CD4-positive, CD25-positive, alpha-beta regulatory T cell (primary cell): ENCODE measurements at regions not wholly inside any gene's neighbourhood (a gene's known extent, or its start where the extent isn't known, plus 50 kb on each side); places are given as distances from the start of the nearest gene placed in this dataset.
"Not testable (repeated sequence)": the region's sequence is repeated elsewhere in the genome, so short reads cannot be mapped to it uniquely, and the experiment has no call there.

ENCODE experiments used
- ATAC-seq, 2 donors: fragments of 150-1000 bp; cut with Tn5 transposase; one replicate each; pipeline ENCODE4 v1.10.0; 2021; ENCODE audit warnings: low read depth in 2 of 2, moderate number of reproducible peaks in 2 of 2, moderate library complexity in 1 of 2
- DNase-seq, 3 donors: peaks; one replicate each; pipeline versions ENCODE4 v3.0.0 to v3.0.0-alpha.2; 2012 to 2022; ENCODE audit warnings: mixed read lengths in 1 of 3
- H3K27ac ChIP-seq: one replicate; pipeline ENCODE4 v1.7.0; 2013; ENCODE audit warnings: mild to moderate bottlenecking, low read length; ENCODE audit not compliant: insufficient read depth, poor library complexity, severe bottlenecking
- H3K27me3 ChIP-seq: one replicate; pipeline ENCODE4 v1.7.0; 2013; ENCODE audit warnings: low read length; ENCODE audit not compliant: control insufficient read depth, insufficient read depth
- H3K36me3 ChIP-seq: one replicate; pipeline ENCODE4 v1.7.0; 2013; ENCODE audit warnings: mild to moderate bottlenecking, low read length, moderate library complexity; ENCODE audit not compliant: control insufficient read depth, insufficient read depth
- H3K4me1 ChIP-seq: 2 replicates; pipeline ENCODE4 v1.7.0; 2013; ENCODE audit warnings: mild to moderate bottlenecking, low read length; ENCODE audit not compliant: insufficient read depth, control insufficient read depth, poor library complexity, severe bottlenecking
- H3K4me3 ChIP-seq: one replicate; pipeline ENCODE4 v1.7.0; 2013; ENCODE audit warnings: low read depth, mild to moderate bottlenecking, low read length, moderate library complexity
- H3K9me3 ChIP-seq, 2 experiments: 1 replicate in 1 of 2; 2 replicates in 1 of 2; pipeline ENCODE4 v1.7.0; 2013; ENCODE audit warnings: low read length in 2 of 2, mild to moderate bottlenecking in 1 of 2, moderate library complexity in 1 of 2; ENCODE audit not compliant: control insufficient read depth in 2 of 2
- H3K27ac Mint-ChIP-seq, 3 donors: one replicate each; pipeline ENCODE4 v1.8.0; 2020 to 2022; ENCODE audit warnings: mild to moderate bottlenecking in 3 of 3, mixed read lengths in 3 of 3, moderate library complexity in 2 of 3
- H3K27me3 Mint-ChIP-seq: one replicate; pipeline ENCODE4 v1.8.0; 2022; ENCODE audit warnings: mild to moderate bottlenecking, mixed read lengths
- H3K36me3 Mint-ChIP-seq: one replicate; pipeline ENCODE4 v1.8.0; 2020; ENCODE audit warnings: mixed read lengths
- H3K4me1 Mint-ChIP-seq, 4 donors: one replicate each; pipeline ENCODE4 v1.8.0; 2020 to 2022; ENCODE audit warnings: mixed read lengths in 4 of 4, mild to moderate bottlenecking in 1 of 4
- H3K4me3 Mint-ChIP-seq, 4 donors: one replicate each; pipeline ENCODE4 v1.8.0; 2020 to 2022; ENCODE audit warnings: mild to moderate bottlenecking in 4 of 4, mixed read lengths in 4 of 4, moderate library complexity in 3 of 4
- H3K9me3 Mint-ChIP-seq, 7 donors: one replicate each; pipeline ENCODE4 v1.8.0; 2020 to 2022; ENCODE audit warnings: mixed read lengths in 7 of 7, mild to moderate bottlenecking in 3 of 7, moderate library complexity in 2 of 7

DNA sequence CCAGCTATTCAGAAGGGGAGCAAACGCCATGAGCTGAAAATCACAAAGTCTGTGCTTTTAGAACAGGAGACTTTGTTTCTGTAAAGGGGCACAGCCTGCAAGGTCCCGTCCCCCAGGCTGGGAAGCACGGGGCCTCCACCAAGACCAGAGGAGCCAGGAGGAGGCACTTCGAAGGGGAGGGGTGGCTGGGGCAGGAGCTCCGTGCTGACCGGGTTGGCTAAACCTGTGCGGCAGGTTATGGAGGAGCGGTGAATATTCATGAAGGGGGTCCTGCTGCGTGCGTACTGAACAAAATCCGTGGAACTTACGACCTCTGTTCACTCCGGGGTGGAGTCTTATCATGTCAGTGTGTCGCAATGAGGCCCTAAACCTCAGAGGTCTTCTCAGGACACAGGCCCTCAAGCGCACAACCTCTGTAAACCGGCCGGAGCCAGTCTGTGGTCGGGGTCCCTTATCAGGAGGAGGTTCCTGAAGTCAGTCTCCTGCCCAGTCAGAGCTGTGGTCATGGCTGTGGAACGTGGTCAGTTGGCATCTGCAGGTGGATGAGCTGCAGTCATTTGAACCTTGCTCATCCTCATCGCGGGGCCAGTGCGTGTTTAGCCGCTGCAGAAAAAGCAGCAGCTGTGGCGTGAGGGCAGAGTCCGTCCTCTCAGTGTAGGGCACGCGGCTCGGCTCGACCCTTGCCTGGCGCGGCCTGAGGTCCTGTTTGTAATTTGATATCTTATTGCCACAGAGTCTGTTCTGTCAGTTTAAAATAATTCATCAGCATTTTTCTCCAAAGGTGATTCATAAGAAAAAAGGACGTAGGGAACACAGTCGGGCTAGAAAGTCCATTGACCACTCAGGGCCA, 5507.7 kb upstream of the TPTE start:
- not testable (repeated sequence) for H3K4me3 Mint-ChIP-seq, H3K4me1 Mint-ChIP-seq

DNA sequence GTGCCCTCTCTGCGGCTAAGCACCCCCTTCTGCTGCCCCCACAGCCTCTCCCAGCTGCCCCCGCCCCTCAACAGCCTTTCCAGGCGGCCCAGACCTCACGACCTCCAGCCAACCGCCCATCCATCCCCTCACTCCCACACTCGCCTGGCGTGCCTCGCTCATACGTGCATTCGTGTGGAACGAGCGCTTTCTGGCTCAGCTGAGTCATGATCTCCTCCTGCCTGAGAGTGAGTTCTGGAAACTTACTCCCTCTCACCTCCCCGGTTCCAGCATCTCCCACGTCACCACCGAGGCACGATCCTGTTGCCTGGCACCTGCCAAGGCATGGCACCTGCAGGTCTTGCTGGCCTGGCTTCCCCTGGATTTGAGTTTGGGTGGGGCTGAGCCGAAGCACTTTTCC, 5506.2 kb upstream of the TPTE start:
- not testable (repeated sequence) for H3K9me3 Mint-ChIP-seq, H3K4me1 ChIP-seq, H3K36me3 Mint-ChIP-seq, H3K4me3 ChIP-seq, H3K27me3 ChIP-seq, H3K9me3 ChIP-seq, H3K27ac Mint-ChIP-seq, H3K36me3 ChIP-seq, H3K4me1 Mint-ChIP-seq, H3K27ac ChIP-seq, DNase-seq, H3K4me3 Mint-ChIP-seq, H3K27me3 Mint-ChIP-seq, ATAC-seq

More for the DNA sequence above, 5507.7 kb upstream of the TPTE start:
- ATAC-seq, H3K27me3 ChIP-seq, DNase-seq, H3K9me3 Mint-ChIP-seq, H3K27ac ChIP-seq, H3K27me3 Mint-ChIP-seq, H3K9me3 ChIP-seq, H3K36me3 Mint-ChIP-seq, H3K4me3 ChIP-seq, H3K27ac Mint-ChIP-seq, H3K36me3 ChIP-seq, H3K4me1 ChIP-seq: not testable (repeated sequence)

DNA sequence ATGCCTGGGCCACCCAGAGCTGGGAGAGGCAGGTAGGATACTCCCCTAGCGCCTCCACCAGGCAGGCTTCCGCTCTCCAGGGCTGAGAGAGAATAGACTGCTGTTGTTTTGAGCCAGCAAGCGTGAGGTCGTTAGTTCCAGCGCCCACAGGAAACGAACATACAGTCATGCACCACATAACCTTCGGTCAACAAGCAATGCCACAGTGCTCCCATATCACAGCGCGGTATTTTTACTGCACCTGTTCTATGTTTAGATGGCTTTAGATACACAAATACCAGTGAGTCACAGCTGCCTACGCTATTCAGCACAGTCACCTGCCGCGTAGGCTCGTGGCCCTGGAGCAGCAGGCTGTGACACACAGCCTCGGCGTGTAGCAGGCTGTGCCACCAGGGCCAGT, 5502.3 kb upstream of the TPTE start:
- not testable (repeated sequence) for H3K4me1 ChIP-seq, DNase-seq, H3K27ac ChIP-seq, H3K36me3 ChIP-seq, H3K27me3 ChIP-seq, H3K4me1 Mint-ChIP-seq, H3K27me3 Mint-ChIP-seq, H3K9me3 ChIP-seq, H3K4me3 Mint-ChIP-seq, H3K36me3 Mint-ChIP-seq, H3K9me3 Mint-ChIP-seq, H3K27ac Mint-ChIP-seq, H3K4me3 ChIP-seq
- ATAC-seq, result peak; percentile 85 to 86

DNA sequence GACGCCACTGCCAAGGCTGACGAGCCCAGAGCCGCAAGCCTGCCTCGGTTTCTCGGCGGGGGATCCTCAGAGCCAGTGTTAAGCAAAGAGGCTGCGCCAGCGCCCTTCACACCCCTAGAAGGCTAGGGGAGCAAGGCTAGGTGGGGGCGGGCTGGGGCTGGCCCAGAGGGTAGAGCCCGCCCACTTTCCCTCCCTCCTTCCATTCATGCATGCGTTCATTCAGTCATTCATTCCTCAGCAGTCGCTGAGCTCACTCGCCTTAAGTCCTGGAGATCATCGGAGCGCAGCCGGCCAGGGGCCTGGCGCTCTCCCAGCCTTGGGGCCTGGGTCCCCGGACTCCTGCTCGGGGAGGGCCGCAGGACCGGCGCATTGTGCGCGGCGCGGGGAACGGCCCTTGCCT, 5499.6 kb upstream of the TPTE start:
- H3K4me1 Mint-ChIP-seq, result not testable (repeated sequence)

DNA sequence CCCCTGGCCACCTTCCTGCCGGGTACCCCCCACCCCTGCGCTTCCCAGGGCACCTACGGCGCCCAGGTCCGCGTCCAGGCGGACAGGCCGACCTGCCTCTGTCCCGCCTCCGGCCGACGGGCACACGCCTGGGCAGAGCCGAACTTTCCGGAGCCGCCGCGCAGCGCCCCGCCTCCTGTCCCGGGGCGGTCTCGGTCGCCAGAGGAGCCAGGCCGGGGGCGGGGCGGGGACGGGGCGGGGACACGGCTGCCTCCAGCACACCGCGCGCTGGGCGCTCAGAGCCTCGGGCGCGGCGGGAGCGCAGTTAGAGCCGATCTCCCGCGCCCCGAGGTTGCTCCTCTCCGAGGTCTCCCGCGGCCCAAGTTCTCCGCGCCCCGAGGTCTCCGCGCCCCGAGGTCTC, 5499.1 kb upstream of the TPTE start:
- H3K27me3 Mint-ChIP-seq, H3K4me3 ChIP-seq, H3K36me3 Mint-ChIP-seq, H3K9me3 Mint-ChIP-seq, H3K27ac ChIP-seq, H3K36me3 ChIP-seq, H3K27me3 ChIP-seq, H3K9me3 ChIP-seq, H3K4me3 Mint-ChIP-seq, H3K27ac Mint-ChIP-seq, DNase-seq, H3K4me1 ChIP-seq, H3K4me1 Mint-ChIP-seq: not testable (repeated sequence)
- ATAC-seq, result peak; percentile 25 to 33

More for the DNA sequence above, 5499.6 kb upstream of the TPTE start:
- H3K9me3 ChIP-seq, H3K4me3 Mint-ChIP-seq, H3K36me3 ChIP-seq, H3K27ac Mint-ChIP-seq, H3K27me3 Mint-ChIP-seq, H3K36me3 Mint-ChIP-seq, DNase-seq, H3K4me3 ChIP-seq, H3K4me1 ChIP-seq, H3K9me3 Mint-ChIP-seq, H3K27ac ChIP-seq, H3K27me3 ChIP-seq: not testable (repeated sequence)
- peak; percentile 34 to 44 for ATAC-seq

DNA sequence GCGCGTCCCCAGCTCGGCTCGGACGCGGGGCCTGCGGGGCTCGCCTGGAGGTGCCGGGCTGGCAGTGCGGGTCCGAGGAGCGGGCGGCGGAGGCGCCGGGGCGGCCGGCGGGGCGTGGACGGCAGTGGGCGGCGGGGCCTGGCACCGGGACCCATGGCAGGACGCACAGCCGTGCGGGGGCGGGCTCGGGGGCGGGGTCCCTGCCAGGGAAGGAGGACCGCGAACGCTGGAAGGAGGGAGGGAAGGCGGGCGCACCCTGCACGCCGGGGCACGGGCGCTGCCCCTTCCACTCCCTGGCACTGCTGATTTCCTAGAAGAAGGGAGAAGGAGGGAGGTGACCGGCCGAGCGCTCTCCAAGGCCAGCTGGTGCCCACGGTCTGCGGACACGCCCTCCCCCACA, 5498.6 kb upstream of the TPTE start:
- not testable (repeated sequence) for DNase-seq, H3K4me3 Mint-ChIP-seq, H3K9me3 ChIP-seq, H3K27ac ChIP-seq, H3K27me3 ChIP-seq, H3K36me3 ChIP-seq, H3K27ac Mint-ChIP-seq, H3K27me3 Mint-ChIP-seq, H3K36me3 Mint-ChIP-seq, ATAC-seq, H3K4me1 Mint-ChIP-seq, H3K9me3 Mint-ChIP-seq, H3K4me1 ChIP-seq, H3K4me3 ChIP-seq

DNA sequence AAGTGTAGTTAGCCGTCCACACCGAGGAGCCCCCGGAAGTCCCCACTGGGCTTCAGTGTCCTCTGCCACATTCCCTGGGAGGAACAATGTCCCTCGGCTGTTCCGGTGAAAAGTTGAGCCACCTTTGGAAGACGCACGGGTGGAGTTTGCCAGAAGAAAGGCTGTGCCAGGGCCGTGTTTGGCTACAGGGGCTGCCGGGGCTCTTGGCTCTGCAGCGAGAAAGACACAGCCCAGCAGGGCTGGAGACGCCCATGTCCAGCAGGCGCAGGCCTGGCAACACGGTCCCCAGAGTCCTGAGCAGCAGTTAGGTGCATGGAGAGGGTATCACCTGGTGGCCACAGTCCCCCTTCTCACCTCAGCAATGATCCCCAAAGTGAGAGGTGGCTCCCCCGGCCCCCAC, 5486.2 kb upstream of the TPTE start:
- not testable (repeated sequence) for H3K4me1 ChIP-seq, DNase-seq, H3K27ac Mint-ChIP-seq, H3K27me3 Mint-ChIP-seq, H3K27ac ChIP-seq, H3K9me3 Mint-ChIP-seq, H3K27me3 ChIP-seq, H3K4me1 Mint-ChIP-seq, H3K36me3 ChIP-seq, H3K4me3 Mint-ChIP-seq, H3K36me3 Mint-ChIP-seq, H3K9me3 ChIP-seq, H3K4me3 ChIP-seq, ATAC-seq

DNA sequence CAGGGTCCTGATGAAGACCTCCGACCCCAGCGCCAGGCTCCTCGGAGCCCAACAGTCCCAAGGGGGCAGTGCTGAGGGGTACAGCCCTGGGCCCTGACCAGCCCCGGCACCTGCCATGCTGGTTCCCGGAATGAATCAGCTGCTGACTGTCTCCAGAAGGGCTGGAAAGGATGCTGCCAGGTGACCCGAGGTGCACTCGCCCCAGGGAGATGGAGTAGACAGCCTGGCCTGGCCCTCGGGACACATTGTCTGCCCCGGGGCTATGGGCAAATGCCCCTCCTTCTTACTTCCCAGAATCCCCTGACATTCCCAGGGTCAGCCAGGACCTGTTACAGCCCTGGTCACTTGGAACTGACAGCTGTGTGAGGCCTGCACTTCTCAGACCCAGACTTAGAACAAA, 5485.8 kb upstream of the TPTE start:
- H3K4me1 Mint-ChIP-seq, H3K36me3 ChIP-seq, H3K9me3 ChIP-seq, H3K9me3 Mint-ChIP-seq, H3K4me3 Mint-ChIP-seq, H3K36me3 Mint-ChIP-seq, H3K27ac Mint-ChIP-seq, H3K4me3 ChIP-seq, DNase-seq, H3K27me3 ChIP-seq, ATAC-seq, H3K27me3 Mint-ChIP-seq, H3K4me1 ChIP-seq, H3K27ac ChIP-seq: not testable (repeated sequence)
